ENCODE measurements at regions not wholly inside any gene's neighbourhood (a gene's known extent, or its start where the extent isn't known, plus 50 kb on each side); places are given as distances from the start of the nearest gene placed in this dataset.
"Not testable (repeated sequence)": the region's sequence is repeated elsewhere in the genome, so short reads cannot be mapped to it uniquely, and the experiment has no call there.

DNA sequence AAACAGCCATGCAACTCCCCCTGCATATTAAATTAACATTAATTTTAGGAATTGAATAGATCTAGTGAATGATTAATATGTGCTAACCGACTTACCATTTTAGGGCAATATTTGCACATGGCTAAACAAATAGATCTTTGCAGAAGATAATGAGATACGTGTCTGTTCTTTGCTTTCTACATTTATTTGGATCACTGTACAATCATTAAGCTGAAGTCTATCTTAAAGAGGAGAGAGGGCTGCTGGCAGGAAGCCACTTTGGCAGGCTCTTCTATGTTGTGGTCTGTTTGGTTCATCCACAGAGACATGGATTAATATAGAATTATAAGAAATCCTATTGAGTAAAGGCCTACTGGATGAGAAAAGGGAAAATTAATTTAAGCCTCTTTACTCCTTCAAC is 318.5 kb downstream of the ANKRD30B start:
- TF ChIP-seq, protein P1, sequence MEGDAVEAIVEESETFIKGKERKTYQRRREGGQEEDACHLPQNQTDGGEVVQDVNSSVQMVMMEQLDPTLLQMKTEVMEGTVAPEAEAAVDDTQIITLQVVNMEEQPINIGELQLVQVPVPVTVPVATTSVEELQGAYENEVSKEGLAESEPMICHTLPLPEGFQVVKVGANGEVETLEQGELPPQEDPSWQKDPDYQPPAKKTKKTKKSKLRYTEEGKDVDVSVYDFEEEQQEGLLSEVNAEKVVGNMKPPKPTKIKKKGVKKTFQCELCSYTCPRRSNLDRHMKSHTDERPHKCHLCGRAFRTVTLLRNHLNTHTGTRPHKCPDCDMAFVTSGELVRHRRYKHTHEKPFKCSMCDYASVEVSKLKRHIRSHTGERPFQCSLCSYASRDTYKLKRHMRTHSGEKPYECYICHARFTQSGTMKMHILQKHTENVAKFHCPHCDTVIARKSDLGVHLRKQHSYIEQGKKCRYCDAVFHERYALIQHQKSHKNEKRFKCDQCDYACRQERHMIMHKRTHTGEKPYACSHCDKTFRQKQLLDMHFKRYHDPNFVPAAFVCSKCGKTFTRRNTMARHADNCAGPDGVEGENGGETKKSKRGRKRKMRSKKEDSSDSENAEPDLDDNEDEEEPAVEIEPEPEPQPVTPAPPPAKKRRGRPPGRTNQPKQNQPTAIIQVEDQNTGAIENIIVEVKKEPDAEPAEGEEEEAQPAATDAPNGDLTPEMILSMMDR (IDR thresholded peaks at IDR 0.05), result not testable (repeated sequence)
- not testable (repeated sequence) for TF ChIP-seq POLR2A, POLR2AphosphoS5 (IDR thresholded peaks at IDR 0.05)
